MM.1S (cell line): ENCODE measurements at regions not wholly inside any gene's neighbourhood (a gene's known extent, or its start where the extent isn't known, plus 50 kb on each side); places are given as distances from the start of the nearest gene placed in this dataset.

Experiments
- CTCF ChIP-seq: fragments of 300-600 bp; sonication (generic); IDR thresholded peaks from 2 replicates; pipeline ENCODE4 v1.5.1; 2016; ENCODE audit warnings: antibody characterized with exemption, low read length, mixed read lengths
- EZH2 ChIP-seq: fragments of 300-600 bp; sonication (generic); optimal IDR thresholded peaks from 2 replicates; pipeline ENCODE3; 2017; ENCODE audit warnings: low read depth, mild to moderate bottlenecking, antibody characterized with exemption, low read length, mixed read lengths
- EZH2phosphoT487 ChIP-seq: fragments of 300-600 bp; sonication (generic); IDR thresholded peaks from 2 replicates; pipeline ENCODE4 v1.6.1; 2018; ENCODE audit warnings: antibody characterized with exemption, low read length

GRCh38 chr10:125359401-125359800 is 199.0 kb upstream of the CTBP2 start:
- no peak for TF ChIP-seq EZH2
- TF ChIP-seq CTCF: no peak
- TF ChIP-seq EZH2phosphoT487: no peak
